AG04449 (cell line): ENCODE measurements at regions not wholly inside any gene's neighbourhood (a gene's known extent, or its start where the extent isn't known, plus 50 kb on each side); places are given as distances from the start of the nearest gene placed in this dataset.
A peak's percentile ranks its signal among the peaks of the same experiment; 100 is the strongest.

ENCODE experiments used
- CTCF ChIA-PET: fragments of 350-600 bp; formaldehyde crosslinking; extraction: SDS; loops from one replicate; lab custom pipeline; 2021; ENCODE audit warnings: antibody characterized with exemption; lab: Yijun Ruan, JAX
- POLR2A ChIA-PET: fragments of 400-600, 350-600 bp; formaldehyde crosslinking; extraction: SDS; loops from one replicate; lab custom pipeline; 2020; ENCODE audit warnings: antibody characterized with exemption, inconsistent platforms; lab: Yijun Ruan, JAX
- DNase-seq: peaks from one replicate; pipeline ENCODE4 v3.0.0-alpha.2; 2010; ENCODE audit warnings: low read depth, low spot score
- H3K4me3 ChIP-seq: 2 replicates; pipeline ENCODE4 v1.5.1; 2011; ENCODE audit warnings: low read depth, mild to moderate bottlenecking, control low read depth, low read length
- TF ChIP-seq, protein P1 (sequence below): IDR thresholded peaks from one replicate; pipeline ENCODE4 v1.5.1; 2011; ENCODE audit warnings: mild to moderate bottlenecking, moderate library complexity, low read length, control low read depth, inconsistent platforms; ENCODE audit not compliant: insufficient read depth; ENCODE audit errors: missing control alignments

GRCh38 chr15:38868326-38869114 lies 303.9 kb upstream of the RASGRP1 start:
- peak; percentile 74 for DNase-seq
- no peak overlapping the region for H3K4me3 ChIP-seq
- ChIA-PET CTCF (interaction anchor here (1.0 to 1.1 kb wide), 2 partner anchors 17 to 155 kb away, joined by 3 read pairs; no protein-coding TSS in a partner anchor), POLR2A (interaction anchor here (0.6 to 1.5 kb wide), 4 partner anchors 16 to 272 kb away, joined by 3 to 4 read pairs (median 4); no protein-coding TSS in a partner anchor)
- TF ChIP-seq, protein P1, sequence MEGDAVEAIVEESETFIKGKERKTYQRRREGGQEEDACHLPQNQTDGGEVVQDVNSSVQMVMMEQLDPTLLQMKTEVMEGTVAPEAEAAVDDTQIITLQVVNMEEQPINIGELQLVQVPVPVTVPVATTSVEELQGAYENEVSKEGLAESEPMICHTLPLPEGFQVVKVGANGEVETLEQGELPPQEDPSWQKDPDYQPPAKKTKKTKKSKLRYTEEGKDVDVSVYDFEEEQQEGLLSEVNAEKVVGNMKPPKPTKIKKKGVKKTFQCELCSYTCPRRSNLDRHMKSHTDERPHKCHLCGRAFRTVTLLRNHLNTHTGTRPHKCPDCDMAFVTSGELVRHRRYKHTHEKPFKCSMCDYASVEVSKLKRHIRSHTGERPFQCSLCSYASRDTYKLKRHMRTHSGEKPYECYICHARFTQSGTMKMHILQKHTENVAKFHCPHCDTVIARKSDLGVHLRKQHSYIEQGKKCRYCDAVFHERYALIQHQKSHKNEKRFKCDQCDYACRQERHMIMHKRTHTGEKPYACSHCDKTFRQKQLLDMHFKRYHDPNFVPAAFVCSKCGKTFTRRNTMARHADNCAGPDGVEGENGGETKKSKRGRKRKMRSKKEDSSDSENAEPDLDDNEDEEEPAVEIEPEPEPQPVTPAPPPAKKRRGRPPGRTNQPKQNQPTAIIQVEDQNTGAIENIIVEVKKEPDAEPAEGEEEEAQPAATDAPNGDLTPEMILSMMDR = no peak

DNA sequence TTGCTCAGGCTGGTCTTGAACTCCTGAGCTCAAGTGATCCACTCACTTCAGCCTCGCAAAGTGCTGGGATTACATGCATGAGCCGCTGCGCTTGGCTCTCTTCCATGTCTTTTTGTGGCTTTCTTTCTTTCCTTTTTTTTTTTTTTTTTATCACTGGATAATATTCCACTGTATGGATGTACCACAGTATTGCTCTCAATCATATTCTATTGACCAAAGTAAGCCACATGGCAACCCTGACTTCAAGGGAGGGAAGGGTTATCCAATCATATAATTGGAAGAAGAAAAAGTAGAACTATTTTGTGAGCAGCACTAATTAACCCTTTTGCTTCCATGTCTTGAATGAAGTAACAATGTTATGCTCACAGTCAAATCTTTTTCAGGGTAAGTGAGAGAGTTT lies 307.0 kb upstream of the RASGRP1 start:
- TF ChIP-seq, protein P1 = no peak
- POLR2A ChIA-PET = no interaction called here
- no peak for DNase-seq
- H3K4me3 ChIP-seq = no peak overlapping the region
- CTCF ChIA-PET = interaction anchor here (2.1 kb wide), 1 partner anchor 8 kb away, joined by 12 read pairs; no protein-coding TSS in a partner anchor

GRCh38 chr15:38872732-38873131 lies 308.1 kb upstream of the RASGRP1 start:
- ChIA-PET CTCF (interaction anchor here (0.7 to 2.1 kb wide), 4 partner anchors 9 to 173 kb away, joined by 3 to 12 read pairs (median 4); no protein-coding TSS in a partner anchor), POLR2A (no interaction called here)
- no peak overlapping the region for H3K4me3 ChIP-seq
- TF ChIP-seq, protein P1 = no peak
- no peak for DNase-seq

DNA sequence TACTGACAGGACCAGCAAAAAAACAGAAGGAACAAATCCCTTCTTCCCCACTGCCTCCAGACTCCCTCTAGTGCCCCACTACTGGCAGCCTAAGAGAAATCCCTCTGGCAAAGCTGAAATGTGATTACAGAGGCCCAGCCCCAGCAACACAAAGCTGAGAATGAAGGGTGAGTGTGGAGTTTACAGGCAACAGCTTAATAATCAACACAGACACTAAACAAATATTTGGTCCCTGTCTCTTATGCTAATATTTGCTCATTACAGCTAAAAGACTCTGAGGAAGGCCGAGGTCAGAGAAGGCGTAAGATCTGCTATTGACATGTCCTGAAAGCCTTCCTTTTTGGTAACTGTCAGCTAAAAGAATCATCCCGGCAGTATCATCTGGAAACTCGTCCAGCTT lies 308.5 kb upstream of the RASGRP1 start:
- no peak for DNase-seq
- TF ChIP-seq, protein P1 = no peak
- H3K4me3 ChIP-seq = no peak overlapping the region
- ChIA-PET POLR2A (no interaction called here), CTCF (interaction anchor here (0.7 to 2.1 kb wide), 4 partner anchors 9 to 173 kb away, joined by 3 to 12 read pairs (median 4); no protein-coding TSS in a partner anchor)

DNA sequence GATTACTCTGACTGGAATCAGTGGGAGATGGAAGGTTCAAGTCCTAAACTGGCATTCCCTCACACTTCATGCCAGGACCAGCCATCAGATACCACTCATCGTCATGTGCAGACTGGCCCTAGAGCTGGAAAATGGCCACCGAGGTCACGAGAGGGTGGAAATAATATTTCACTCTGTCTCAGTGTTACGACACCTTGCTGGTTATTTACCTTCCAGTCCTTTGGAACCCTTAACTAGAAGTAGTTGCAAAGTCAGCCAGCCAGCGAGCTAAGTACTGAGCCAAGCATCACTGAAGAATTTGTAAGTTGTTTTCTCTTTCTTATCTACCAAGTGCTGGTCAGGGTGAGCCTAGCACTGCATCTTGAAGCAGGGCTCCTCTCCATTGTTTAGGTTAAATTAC lies 309.9 kb upstream of the RASGRP1 start:
- TF ChIP-seq, protein P1 = no peak
- no peak for DNase-seq
- CTCF ChIA-PET = interaction anchor here (0.8 to 1.6 kb wide), 3 partner anchors 9 to 167 kb away, joined by 3 to 6 read pairs (median 4); no protein-coding TSS in a partner anchor
- POLR2A ChIA-PET = no interaction called here
- H3K4me3 ChIP-seq = no peak overlapping the region

GRCh38 chr15:38876211-38876610 lies 311.6 kb upstream of the RASGRP1 start:
- CTCF ChIA-PET = interaction anchor here (1.0 to 1.7 kb wide), 4 partner anchors 12 to 162 kb away, joined by 3 to 5 read pairs (median 4); no protein-coding TSS in a partner anchor
- POLR2A ChIA-PET = interaction anchor here (1.1 kb wide), 1 partner anchor 11 kb away, joined by 6 read pairs; no protein-coding TSS in a partner anchor
- TF ChIP-seq, protein P1 = no peak
- H3K4me3 ChIP-seq = no peak overlapping the region
- DNase-seq = no peak
